ENCODE measurements at regions not wholly inside any gene's neighbourhood (a gene's known extent, or its start where the extent isn't known, plus 50 kb on each side); places are given as distances from the start of the nearest gene placed in this dataset.

DNA sequence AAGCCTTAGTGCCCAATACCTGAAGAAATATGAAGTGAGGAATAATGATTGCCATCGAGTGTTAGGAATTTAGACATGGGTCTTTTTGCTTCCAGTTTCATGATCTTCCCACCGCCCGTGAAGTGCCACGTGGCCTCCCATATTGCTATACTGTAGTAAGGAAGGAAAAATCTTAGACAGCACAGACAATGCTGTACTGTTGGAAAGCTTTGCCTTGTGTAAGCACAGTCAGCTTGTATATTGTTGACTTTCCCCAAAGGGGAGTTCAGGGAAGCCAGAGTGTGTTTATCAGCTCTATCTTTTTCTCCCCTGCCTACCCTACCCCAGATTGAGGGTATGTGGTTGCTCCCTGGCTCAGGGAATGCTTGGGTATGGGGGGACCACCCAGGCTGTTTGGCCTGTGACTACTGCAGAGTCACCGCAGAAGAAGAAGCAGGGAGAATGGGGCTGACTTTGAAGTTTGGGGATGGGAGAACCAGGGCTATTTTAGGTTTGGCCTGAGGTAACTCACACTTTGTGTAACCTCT lies 161.8 kb upstream of the MEF2C start:
- no peak for TF ChIP-seq POLR2A (IDR thresholded peaks at IDR 0.05)
- no peak for TF ChIP-seq POLR2AphosphoS5 (IDR thresholded peaks at IDR 0.05; ENCODE audit: insufficient read depth in 1 of 2, low read depth in 1 of 2)
- TF ChIP-seq, protein P1, sequence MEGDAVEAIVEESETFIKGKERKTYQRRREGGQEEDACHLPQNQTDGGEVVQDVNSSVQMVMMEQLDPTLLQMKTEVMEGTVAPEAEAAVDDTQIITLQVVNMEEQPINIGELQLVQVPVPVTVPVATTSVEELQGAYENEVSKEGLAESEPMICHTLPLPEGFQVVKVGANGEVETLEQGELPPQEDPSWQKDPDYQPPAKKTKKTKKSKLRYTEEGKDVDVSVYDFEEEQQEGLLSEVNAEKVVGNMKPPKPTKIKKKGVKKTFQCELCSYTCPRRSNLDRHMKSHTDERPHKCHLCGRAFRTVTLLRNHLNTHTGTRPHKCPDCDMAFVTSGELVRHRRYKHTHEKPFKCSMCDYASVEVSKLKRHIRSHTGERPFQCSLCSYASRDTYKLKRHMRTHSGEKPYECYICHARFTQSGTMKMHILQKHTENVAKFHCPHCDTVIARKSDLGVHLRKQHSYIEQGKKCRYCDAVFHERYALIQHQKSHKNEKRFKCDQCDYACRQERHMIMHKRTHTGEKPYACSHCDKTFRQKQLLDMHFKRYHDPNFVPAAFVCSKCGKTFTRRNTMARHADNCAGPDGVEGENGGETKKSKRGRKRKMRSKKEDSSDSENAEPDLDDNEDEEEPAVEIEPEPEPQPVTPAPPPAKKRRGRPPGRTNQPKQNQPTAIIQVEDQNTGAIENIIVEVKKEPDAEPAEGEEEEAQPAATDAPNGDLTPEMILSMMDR (IDR thresholded peaks at IDR 0.05) = no peak
- H3K9me3 ChIP-seq = no peaks in the 10 kb centered on the region
- no peak overlapping the region for H3K4me3 ChIP-seq
- no peaks in the 10 kb centered on the region for H3K4me1 ChIP-seq
- no peaks in the 10 kb centered on the region for H3K27me3 ChIP-seq
- no peaks in the 10 kb centered on the region for H3K36me3 ChIP-seq
- intact Hi-C loops (cut with DNase I) = no loop called here
- DNase-seq (ENCODE audit: extremely low spot score in 2 of 2) = no peak
- no peak overlapping the region for H3K27ac ChIP-seq

DNA sequence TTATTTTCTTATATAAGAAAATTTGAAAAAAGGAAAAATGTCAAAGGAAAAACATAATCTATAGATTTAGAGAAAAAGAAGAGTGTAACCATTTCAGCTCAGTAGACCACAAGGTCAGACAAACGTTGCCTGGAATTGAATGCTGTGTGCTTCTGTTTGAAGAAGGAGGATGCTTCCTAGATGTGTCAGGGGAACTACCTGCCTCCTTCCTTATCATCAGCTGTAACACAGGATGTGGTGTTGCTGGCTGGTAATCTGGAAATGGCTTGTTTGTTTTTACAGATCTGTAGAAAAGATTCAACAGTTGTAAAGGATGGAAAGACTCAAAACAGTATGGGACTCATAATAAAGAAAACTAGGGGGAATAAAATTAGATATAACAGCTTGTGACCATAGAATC lies 160.7 kb upstream of the MEF2C start:
- H3K27ac ChIP-seq = no peak overlapping the region
- H3K4me3 ChIP-seq = no peak overlapping the region
- TF ChIP-seq POLR2A (IDR thresholded peaks at IDR 0.05) = no peak
- no peak for TF ChIP-seq POLR2AphosphoS5 (IDR thresholded peaks at IDR 0.05; ENCODE audit: insufficient read depth in 1 of 2, low read depth in 1 of 2)
- TF ChIP-seq, protein P1 (IDR thresholded peaks at IDR 0.05) = no peak
- no peaks in the 10 kb centered on the region for H3K36me3 ChIP-seq
- H3K4me1 ChIP-seq = no peaks in the 10 kb centered on the region
- no peaks in the 10 kb centered on the region for H3K27me3 ChIP-seq
- DNase-seq (ENCODE audit: extremely low spot score in 2 of 2) = no peak
- intact Hi-C loops (cut with DNase I) = no loop called here
- H3K9me3 ChIP-seq = no peaks in the 10 kb centered on the region

DNA sequence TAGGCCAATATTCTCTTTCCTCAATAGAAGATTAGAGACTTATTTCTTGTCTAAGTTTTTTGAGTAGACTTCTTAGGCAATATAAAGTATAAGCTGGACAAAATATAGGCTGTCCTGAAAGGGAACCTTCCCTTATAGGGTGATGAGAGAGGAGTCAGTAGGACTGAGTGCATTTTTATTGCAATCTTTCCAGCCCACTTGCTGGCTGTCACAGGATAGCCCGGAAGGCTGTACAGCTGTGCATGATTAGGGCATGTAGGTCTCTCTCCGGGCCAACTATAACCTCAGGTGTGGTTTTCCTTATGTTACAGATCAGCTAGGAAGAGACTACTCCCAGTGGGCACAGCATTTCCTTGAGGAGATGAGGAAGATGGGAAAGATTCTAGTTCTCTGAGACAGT lies 159.8 kb upstream of the MEF2C start:
- TF ChIP-seq POLR2AphosphoS5 (IDR thresholded peaks at IDR 0.05; ENCODE audit: insufficient read depth in 1 of 2, low read depth in 1 of 2) = no peak
- no peak for TF ChIP-seq POLR2A (IDR thresholded peaks at IDR 0.05)
- TF ChIP-seq, protein P1 (IDR thresholded peaks at IDR 0.05) = no peak
- intact Hi-C loops (cut with DNase I) = no loop called here
- Histone ChIP-seq H3K27ac (no peak overlapping the region), H3K9me3 (no peaks in the 10 kb centered on the region), H3K4me3 (no peak overlapping the region), H3K4me1 (no peaks in the 10 kb centered on the region), H3K36me3 (no peaks in the 10 kb centered on the region), H3K27me3 (no peaks in the 10 kb centered on the region)
- DNase-seq (ENCODE audit: extremely low spot score in 2 of 2) = no peak

DNA sequence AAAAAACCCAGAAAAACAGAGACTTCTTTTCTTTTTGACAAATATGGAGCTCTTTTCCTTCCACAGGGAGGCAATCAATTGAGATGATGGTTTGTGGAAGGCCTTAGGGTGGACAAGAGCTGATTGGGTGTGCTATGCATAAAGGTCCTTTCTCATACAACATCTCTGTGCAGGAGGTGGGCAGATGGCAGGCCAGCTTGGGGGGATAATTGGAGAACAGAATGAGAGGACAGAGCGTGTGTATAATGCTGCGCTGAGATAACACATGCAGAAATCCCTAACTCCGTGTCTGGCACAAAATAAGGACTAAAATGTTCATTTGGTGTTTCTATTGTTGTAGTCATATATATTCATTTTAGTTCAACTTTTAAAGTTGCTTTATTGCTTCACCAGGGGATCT lies 159.0 kb upstream of the MEF2C start:
- Histone ChIP-seq H3K4me1 (no peaks in the 10 kb centered on the region), H3K36me3 (no peaks in the 10 kb centered on the region), H3K27ac (no peak overlapping the region), H3K9me3 (no peaks in the 10 kb centered on the region), H3K4me3 (no peak overlapping the region), H3K27me3 (no peaks in the 10 kb centered on the region)
- intact Hi-C loops (cut with DNase I) = no loop called here
- no peak for DNase-seq (ENCODE audit: extremely low spot score in 2 of 2)
- TF ChIP-seq POLR2A (IDR thresholded peaks at IDR 0.05) = no peak

DNA sequence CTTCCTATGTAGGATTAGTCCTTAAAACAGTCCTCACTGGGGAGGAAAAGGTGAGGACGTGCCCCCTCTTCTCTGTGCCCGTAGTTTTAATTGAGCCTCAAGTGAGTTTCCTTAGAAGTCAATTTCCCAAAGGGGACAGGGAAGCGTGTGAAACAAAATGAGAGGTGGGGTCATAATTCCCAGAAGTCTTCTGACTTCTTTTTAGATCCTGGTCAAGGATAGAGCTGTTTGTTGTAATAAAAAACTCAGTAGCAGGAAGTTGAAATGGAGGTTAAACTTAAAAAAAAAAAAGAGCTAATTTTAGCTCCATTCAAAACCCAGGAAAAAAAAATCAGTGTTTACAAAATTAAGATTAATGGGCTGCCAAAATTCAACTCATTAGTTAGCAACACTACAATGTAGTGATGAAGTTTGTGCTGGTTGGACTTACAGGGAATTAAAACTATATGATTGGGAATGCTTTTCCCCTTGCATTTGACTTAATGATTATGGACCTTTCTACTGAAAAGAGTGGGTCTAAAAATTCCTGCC lies 158.3 kb upstream of the MEF2C start:
- Histone ChIP-seq H3K4me1 (no peaks in the 10 kb centered on the region), H3K4me3 (no peak overlapping the region), H3K27ac (no peak overlapping the region), H3K27me3 (no peaks in the 10 kb centered on the region), H3K9me3 (no peaks in the 10 kb centered on the region), H3K36me3 (no peaks in the 10 kb centered on the region)
- TF ChIP-seq POLR2A (IDR thresholded peaks at IDR 0.05) (no peak), POLR2AphosphoS5 (IDR thresholded peaks at IDR 0.05; ENCODE audit: insufficient read depth in 1 of 2, low read depth in 1 of 2) (no peak)
- TF ChIP-seq, protein P1 (IDR thresholded peaks at IDR 0.05) = no peak
- no peak for DNase-seq (ENCODE audit: extremely low spot score in 2 of 2)
- intact Hi-C loops (cut with DNase I) = no loop called here
